Stimulated activated CD4-positive, alpha-beta T cell treated with anti-CD3 and anti-CD28 coated beads, TNF-alpha, amount 100 ng/mL, for 48 hours (primary cell): ENCODE measurements at regions not wholly inside any gene's neighbourhood (a gene's known extent, or its start where the extent isn't known, plus 50 kb on each side); places are given as distances from the start of the nearest gene placed in this dataset.

Experiments used
- DNase-seq, 3 donors: peaks; one replicate each; pipeline ENCODE4 v3.0.0-alpha.2; 2020; ENCODE audit warnings: low read depth in 3 of 3

GRCh38 chr2:171225302-171225980 lies 64.7 kb upstream of the TLK1 start:
- DNase-seq = no peak

GRCh38 chr2:171217330-171217729 lies 56.6 kb upstream of the TLK1 start:
- DNase-seq = no peak

GRCh38 chr2:171216631-171217030 lies 55.9 kb upstream of the TLK1 start:
- no peak for DNase-seq

GRCh38 chr2:171214093-171214492 lies 53.4 kb upstream of the TLK1 start:
- DNase-seq = no peak

GRCh38 chr2:171210864-171211431 lies 50.3 kb upstream of the TLK1 start:
- DNase-seq = peak; percentile 7 to 15 (median 8)
